ENCODE measurements at regions not wholly inside any gene's neighbourhood (a gene's known extent, or its start where the extent isn't known, plus 50 kb on each side); places are given as distances from the start of the nearest gene placed in this dataset.

GRCh38 chr18:73961804-73962203 is 185.8 kb downstream of the FBXO15 start:
- DNase-seq: no peak

- no peak for DNase-seq
Observed at GRCh38 chr18:73959352-73959751, 188.3 kb downstream of the FBXO15 start.

GRCh38 chr18:73954268-73954667 is 193.4 kb downstream of the FBXO15 start:
- no peak for DNase-seq

GRCh38 chr18:73952296-73952946 is 195.2 kb downstream of the FBXO15 start:
- no peak for DNase-seq

- peak; percentile 55 for DNase-seq
Observed at GRCh38 chr18:73950116-73950700, 197.4 kb downstream of the FBXO15 start.

GRCh38 chr18:73948497-73948896 is 199.1 kb downstream of the FBXO15 start:
- DNase-seq: no peak

GRCh38 chr18:73948084-73948483 is 199.6 kb downstream of the FBXO15 start:
- no peak for DNase-seq

- DNase-seq: no peak
Observed at GRCh38 chr18:73947180-73947921, 200.3 kb downstream of the FBXO15 start.

- DNase-seq: no peak
Observed at GRCh38 chr18:73945130-73945792, 202.4 kb downstream of the FBXO15 start.

- DNase-seq: no peak
Observed at GRCh38 chr18:73944715-73945114, 202.9 kb downstream of the FBXO15 start.

GRCh38 chr18:73943763-73944162 is 203.9 kb downstream of the FBXO15 start:
- DNase-seq: no peak

- DNase-seq: no peak
Observed at GRCh38 chr18:73942956-73943355, 204.7 kb downstream of the FBXO15 start.

GRCh38 chr18:73942081-73942625 is 205.5 kb downstream of the FBXO15 start:
- no peak for DNase-seq

GRCh38 chr18:73940721-73941120 is 206.9 kb downstream of the FBXO15 start:
- DNase-seq: no peak

GRCh38 chr18:73939391-73939790 is 208.2 kb downstream of the FBXO15 start:
- no peak for DNase-seq

- DNase-seq: no peak
Observed at GRCh38 chr18:73933685-73934084, 213.9 kb downstream of the FBXO15 start.

- no peak for DNase-seq
Observed at GRCh38 chr18:73932976-73933375, 214.7 kb downstream of the FBXO15 start.

GRCh38 chr18:73927496-73927895 is 220.1 kb downstream of the FBXO15 start:
- no peak for DNase-seq

- DNase-seq: no peak
Observed at GRCh38 chr18:73924836-73925235, 222.8 kb downstream of the FBXO15 start.

GRCh38 chr18:73924307-73924706 is 223.3 kb downstream of the FBXO15 start:
- DNase-seq: no peak

GRCh38 chr18:73923866-73924265 is 223.8 kb downstream of the FBXO15 start:
- DNase-seq: no peak

GRCh38 chr18:73920033-73920432 is 227.6 kb downstream of the FBXO15 start:
- no peak for DNase-seq

GRCh38 chr18:73918816-73919215 is 228.8 kb downstream of the FBXO15 start:
- DNase-seq: no peak

Data from suppressor macrophage treated with lipopolysaccharide for 4 hours (primary cell).